Small intestine (tissue), 7 donors: ENCODE measurements at regions not wholly inside any gene's neighbourhood (a gene's known extent, or its start where the extent isn't known, plus 50 kb on each side); places are given as distances from the start of the nearest gene placed in this dataset.

Source experiments
- DNase-seq, 2 donors: peaks; one replicate each; pipeline versions ENCODE4 v3.0.0 to v3.0.0-alpha.2; 2013
- FAIRE-seq: peaks from 2 replicates; lab custom pipeline; 2012; peaks lifted over from hg19 to GRCh38; lab: Jason Lieb, UNC
- H3K27ac ChIP-seq, 3 donors: one replicate each; pipeline ENCODE4 v1.5.1; 2013; ENCODE audit warnings: low read length in 2 of 3, mild to moderate bottlenecking in 2 of 3, control low read depth in 1 of 3, inconsistent platforms in 1 of 3, low read depth in 1 of 3, moderate library complexity in 1 of 3
- H3K27me3 ChIP-seq, 3 donors: one replicate each; pipeline ENCODE4 v1.6.1; 2013; ENCODE audit warnings: low read length in 3 of 3, inconsistent platforms in 1 of 3; ENCODE audit not compliant: control insufficient read depth in 3 of 3, insufficient read depth in 3 of 3
- H3K36me3 ChIP-seq, 3 donors: one replicate each; pipeline ENCODE4 v1.6.1; 2013; ENCODE audit warnings: low read length in 3 of 3, inconsistent platforms in 1 of 3, low read depth in 1 of 3, mild to moderate bottlenecking in 1 of 3, moderate library complexity in 1 of 3; ENCODE audit not compliant: control insufficient read depth in 3 of 3, insufficient read depth in 2 of 3
- H3K4me1 ChIP-seq, 3 donors: one replicate each; pipeline ENCODE4 v1.6.1; 2013; ENCODE audit warnings: low read length in 2 of 3, inconsistent platforms in 1 of 3, low read depth in 1 of 3, mild to moderate bottlenecking in 1 of 3, moderate library complexity in 1 of 3; ENCODE audit not compliant: control insufficient read depth in 3 of 3, insufficient read depth in 2 of 3
- H3K4me3 ChIP-seq, 3 donors: one replicate each; pipeline ENCODE4 v1.5.1; 2013; ENCODE audit warnings: low read length in 3 of 3, control low read depth in 1 of 3, inconsistent platforms in 1 of 3, low read depth in 1 of 3, mild to moderate bottlenecking in 1 of 3, moderate library complexity in 1 of 3
- H3K9me3 ChIP-seq, 2 donors: one replicate each; pipeline ENCODE4 v1.6.1; 2013; ENCODE audit warnings: low read depth in 1 of 2, low read length in 1 of 2; ENCODE audit not compliant: control insufficient read depth in 2 of 2, insufficient read depth in 1 of 2
- whole genome bisulfite sequencing, 3 donors: extraction: QIAGEN DNeasy Blood & Tissue Kit; methylation state at CpG; one replicate each; pipeline ENCODE4 v1.1.7; 2013; 5-methylcytosine and 5-hydroxymethylcytosine counted together
- donor health status: healthy with polysubstance abuse.
- donor health status: control.
- donor health status: control.
- donor health status: Bipolar disorder and iron deficiency.
- donor health status: healthy.

DNA sequence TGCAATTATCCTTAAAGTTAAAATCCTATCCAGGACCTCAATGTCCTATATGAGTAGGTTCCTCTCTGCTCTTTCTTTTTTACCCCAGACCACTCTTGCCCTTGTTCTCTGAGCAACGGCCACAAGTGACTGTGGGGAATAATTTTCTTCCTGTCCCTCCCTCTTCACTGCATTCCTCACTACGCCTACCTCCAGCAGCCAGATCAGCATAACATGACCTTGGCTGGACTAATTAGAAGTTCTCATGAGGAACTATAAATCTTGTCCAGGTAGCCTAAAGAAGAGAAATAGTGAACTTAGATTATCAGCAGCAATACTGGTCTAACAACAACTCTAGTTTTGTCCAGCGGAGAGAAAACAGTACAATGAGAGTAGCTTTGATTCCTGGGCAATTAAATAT lies 643.8 kb upstream of the KLHL29 start:
- FAIRE-seq (no peak), DNase-seq (no peak)
- Histone ChIP-seq H3K36me3 (no peaks in the 10 kb centered on the region), H3K27ac (no peak overlapping the region), H3K9me3 (no peaks in the 10 kb centered on the region), H3K4me3 (no peak overlapping the region), H3K4me1 (no peaks in the 10 kb centered on the region), H3K27me3 (no peaks in the 10 kb centered on the region)
- WGBS, 3 donors = 18 to 32% (median 29%) methylated on average over 3 of the region's 3 CpGs

DNA sequence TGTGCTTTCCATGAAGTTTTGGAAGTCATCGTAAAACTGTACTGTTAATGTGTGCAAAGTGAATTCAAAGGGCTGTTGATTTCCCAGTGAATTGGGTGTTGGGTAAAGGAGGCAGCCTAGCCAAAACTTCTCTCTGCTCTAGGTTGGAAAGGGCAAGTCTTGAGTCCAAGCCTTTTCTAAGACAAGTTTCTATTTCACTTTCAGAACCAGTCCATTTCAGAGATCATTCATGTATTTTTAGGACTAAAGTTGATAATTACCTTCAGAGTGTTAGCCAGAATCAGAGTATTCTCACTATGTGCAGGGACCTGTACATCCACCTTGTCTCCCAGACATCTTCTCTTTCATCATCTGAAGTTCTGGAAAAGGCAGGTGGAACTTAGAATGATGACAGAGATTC lies 636.1 kb upstream of the KLHL29 start:
- Histone ChIP-seq H3K36me3 (no peaks in the 10 kb centered on the region), H3K27ac (no peak overlapping the region), H3K27me3 (no peaks in the 10 kb centered on the region), H3K4me3 (no peak overlapping the region), H3K4me1 (no peaks in the 10 kb centered on the region), H3K9me3 (no peaks in the 10 kb centered on the region)
- DNase-seq = no peak
- FAIRE-seq = no peak
- 92 to 97% (median 92%) methylated on average over 1 of the region's 1 CpG for WGBS, 3 donors

DNA sequence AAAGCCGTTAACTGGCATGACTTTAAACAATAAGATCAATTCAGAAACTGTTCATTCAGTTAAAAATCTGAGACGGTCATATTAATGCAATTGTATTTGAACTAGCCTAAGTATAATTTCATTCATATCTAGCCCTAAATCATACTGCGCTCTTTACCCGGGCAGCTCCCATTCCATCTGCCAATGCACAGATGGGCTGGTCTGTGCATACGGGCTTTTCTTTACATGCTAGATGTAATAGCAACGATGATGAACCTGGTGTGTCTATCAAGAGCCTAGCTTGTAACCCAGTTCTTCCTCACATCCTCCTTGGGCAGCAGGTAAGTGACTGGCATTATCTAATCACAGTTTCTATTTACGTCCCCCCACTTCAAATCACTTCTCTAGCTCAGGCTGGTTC lies 631.5 kb upstream of the KLHL29 start:
- Histone ChIP-seq H3K4me3 (no peak overlapping the region), H3K27me3 (no peaks in the 10 kb centered on the region), H3K27ac (no peak overlapping the region), H3K9me3 (no peaks in the 10 kb centered on the region), H3K36me3 (no peaks in the 10 kb centered on the region), H3K4me1 (no peaks in the 10 kb centered on the region)
- WGBS, 3 donors = 82 to 84% (median 83%) methylated on average over 7 of the region's 7 CpGs
- no peak for FAIRE-seq
- no peak for DNase-seq

DNA sequence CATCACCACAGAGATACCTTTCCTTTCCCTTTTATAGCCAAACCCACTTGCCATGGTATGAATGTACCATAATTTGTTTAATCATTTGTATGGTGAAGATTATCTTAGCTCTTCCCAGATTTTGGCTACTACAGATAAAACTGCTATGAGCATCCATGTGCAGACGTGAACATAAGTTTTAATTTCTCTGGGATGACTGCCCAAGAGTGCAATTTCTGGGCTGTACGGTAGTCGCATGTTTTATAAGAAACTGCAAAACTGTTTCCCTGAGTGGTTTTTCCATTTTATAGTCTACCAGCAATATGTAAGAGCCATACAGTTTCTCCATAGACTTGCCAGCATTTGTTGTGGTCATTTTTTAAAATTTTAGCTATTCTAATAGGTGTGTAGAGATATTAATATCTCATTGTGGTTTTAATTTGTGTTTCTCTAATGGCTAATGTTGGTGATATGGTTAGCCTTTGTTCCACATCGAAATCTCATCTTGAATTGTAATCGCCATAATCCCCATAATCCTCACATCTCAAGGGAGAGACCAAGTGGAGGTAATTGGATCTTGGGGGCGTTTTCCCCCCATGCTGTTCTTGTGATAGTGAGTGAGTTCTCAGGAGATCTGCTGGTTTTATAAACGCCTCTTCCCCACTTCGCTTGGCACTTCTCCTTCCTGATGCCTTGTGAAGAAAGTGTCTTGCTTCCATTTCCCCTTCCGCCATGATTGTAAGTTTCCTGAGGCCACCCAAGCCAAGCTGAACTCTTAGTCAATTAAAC lies 628.5 kb upstream of the KLHL29 start:
- Histone ChIP-seq H3K4me1 (no peaks in the 10 kb centered on the region), H3K27ac (no peak overlapping the region), H3K36me3 (no peaks in the 10 kb centered on the region), H3K27me3 (no peaks in the 10 kb centered on the region), H3K4me3 (no peak overlapping the region), H3K9me3 (no peaks in the 10 kb centered on the region)
- no peak for DNase-seq
- no peak for FAIRE-seq
- WGBS, 3 donors = 79 to 86% (median 82%) methylated on average over 9 of the region's 9 CpGs

DNA sequence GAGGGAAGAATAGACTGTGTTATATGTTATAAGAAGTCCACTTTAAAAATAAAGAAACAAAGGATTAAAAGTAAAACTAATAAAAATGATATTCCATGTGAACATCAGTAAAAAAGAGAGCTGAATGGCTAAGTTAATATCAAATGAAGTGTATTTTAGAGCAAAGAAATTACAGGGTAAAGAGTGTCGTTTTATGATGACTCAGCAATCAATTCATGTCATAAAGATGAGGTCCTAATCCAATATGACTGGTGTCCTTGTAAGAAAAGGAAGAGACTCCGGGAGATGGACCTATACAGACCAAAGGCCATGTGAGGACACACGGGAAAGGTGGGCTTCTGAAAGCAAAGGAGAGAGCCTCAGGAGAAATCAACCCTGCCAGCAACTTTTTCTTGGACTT lies 615.5 kb upstream of the KLHL29 start:
- H3K27me3 ChIP-seq = no peaks in the 10 kb centered on the region
- DNase-seq (no peak), FAIRE-seq (no peak)
- H3K9me3 ChIP-seq = no peaks in the 10 kb centered on the region
- no peak overlapping the region for H3K4me3 ChIP-seq
- no peak overlapping the region for H3K27ac ChIP-seq
- 52 to 69% (median 54%) methylated on average over 3 of the region's 3 CpGs for WGBS, 3 donors
- no peaks in the 10 kb centered on the region for H3K4me1 ChIP-seq
- no peaks in the 10 kb centered on the region for H3K36me3 ChIP-seq

DNA sequence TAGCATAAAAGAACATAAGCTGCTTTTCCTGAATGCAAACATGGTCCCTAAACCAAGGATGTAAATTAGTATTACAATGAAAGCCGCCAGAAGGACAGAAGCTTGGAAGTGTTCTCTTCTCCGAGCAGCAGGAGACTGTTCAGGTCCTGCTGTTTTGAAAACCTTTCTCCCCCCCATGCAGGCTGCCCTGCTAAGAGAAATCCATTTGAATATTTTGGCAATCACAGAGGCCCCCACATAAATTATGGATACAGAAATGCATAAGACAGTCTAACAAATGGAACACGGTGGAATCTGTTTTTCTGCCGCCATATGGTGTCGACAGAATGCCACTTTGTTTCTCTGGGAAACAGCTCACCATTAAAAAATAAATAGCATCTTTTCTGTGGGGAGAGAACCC lies 600.4 kb upstream of the KLHL29 start:
- WGBS, 3 donors = 76 to 83% (median 82%) methylated on average over 5 of the region's 5 CpGs
- no peak for FAIRE-seq
- Histone ChIP-seq H3K36me3 (no peaks in the 10 kb centered on the region), H3K4me1 (no peaks in the 10 kb centered on the region), H3K4me3 (no peak overlapping the region), H3K27ac (no peak overlapping the region), H3K27me3 (no peaks in the 10 kb centered on the region), H3K9me3 (no peaks in the 10 kb centered on the region)
- no peak for DNase-seq

DNA sequence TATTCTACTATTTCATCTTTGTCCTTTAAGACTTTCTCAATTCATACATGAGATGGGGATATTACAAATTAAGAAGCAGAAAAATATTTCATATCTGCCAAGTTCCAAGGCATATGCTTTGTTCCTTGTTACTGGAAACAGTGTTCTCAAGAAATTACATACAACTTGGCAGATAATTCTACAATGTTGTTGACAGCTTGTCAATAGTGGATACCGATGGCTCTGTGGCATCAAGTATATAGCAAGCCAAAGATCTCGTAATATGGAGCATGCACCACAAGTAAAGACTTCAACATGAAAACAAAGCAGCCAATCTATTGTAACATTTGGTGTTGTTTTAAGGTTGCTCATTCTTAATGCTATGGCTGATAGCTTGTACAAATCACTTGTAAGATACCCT lies 598.2 kb upstream of the KLHL29 start:
- Histone ChIP-seq H3K4me3 (no peak overlapping the region), H3K27me3 (no peaks in the 10 kb centered on the region), H3K27ac (no peak overlapping the region), H3K9me3 (no peaks in the 10 kb centered on the region), H3K4me1 (no peaks in the 10 kb centered on the region), H3K36me3 (no peaks in the 10 kb centered on the region)
- WGBS, 3 donors = 87 to 95% (median 90%) methylated on average over 2 of the region's 2 CpGs
- no peak for DNase-seq
- FAIRE-seq = no peak

DNA sequence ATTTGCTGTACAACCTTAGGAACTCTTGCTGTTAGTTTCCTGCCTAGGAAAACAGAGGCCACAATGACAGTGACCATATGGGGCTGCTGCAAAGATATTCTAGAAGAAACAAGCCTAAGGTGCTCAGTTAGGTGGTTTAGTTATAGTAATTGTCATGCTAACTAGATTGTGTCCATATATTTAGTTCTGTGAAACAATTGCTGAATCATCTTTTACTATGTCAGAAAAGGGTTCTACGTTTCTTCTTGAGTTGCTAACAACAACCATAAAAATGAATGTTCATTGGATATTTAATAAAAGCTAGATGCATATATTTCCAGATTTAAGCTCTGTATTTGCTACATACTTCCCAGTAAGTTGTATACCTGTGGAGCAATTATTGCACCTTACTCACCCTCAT lies 597.2 kb upstream of the KLHL29 start:
- 44 to 73% (median 54%) methylated on average over 1 of the region's 1 CpG for WGBS, 3 donors
- Histone ChIP-seq H3K27ac (no peak overlapping the region), H3K27me3 (no peaks in the 10 kb centered on the region), H3K9me3 (no peaks in the 10 kb centered on the region), H3K4me1 (no peaks in the 10 kb centered on the region), H3K36me3 (no peaks in the 10 kb centered on the region), H3K4me3 (no peak overlapping the region)
- DNase-seq = no peak
- no peak for FAIRE-seq

DNA sequence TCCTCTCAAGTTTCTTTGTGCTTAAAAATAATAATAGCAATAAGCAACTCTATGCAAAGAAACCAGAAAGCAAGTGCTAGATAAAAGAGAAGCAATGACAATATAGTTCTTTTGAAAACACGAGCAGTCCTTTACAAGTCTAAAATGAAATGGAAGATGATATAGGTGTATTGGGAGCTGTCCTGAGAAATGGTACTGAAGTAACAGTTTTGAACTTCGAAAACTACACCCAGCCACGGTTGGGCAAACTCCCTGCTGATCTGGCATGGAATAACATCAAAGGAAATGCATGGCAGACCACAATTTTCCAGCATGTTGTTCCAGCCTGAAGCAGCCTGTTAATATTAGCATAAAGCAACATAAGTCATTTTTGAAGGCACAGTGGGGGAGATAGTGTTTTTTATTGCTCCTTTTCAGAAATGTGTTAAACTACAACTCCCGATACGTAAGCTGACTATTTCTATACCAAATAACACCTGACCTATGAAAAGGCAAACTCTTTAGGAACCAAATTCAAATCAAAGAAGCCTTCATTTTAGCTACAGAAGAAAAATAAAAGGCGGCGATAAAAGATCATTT lies 596.1 kb upstream of the KLHL29 start:
- Histone ChIP-seq H3K9me3 (no peaks in the 10 kb centered on the region), H3K27ac (no peak overlapping the region), H3K36me3 (no peaks in the 10 kb centered on the region), H3K4me1 (no peaks in the 10 kb centered on the region), H3K27me3 (no peaks in the 10 kb centered on the region), H3K4me3 (no peak overlapping the region)
- FAIRE-seq (no peak), DNase-seq (no peak)
- WGBS, 3 donors = 74 to 81% (median 77%) methylated on average over 7 of the region's 7 CpGs
